GM21526 (cell line): ENCODE measurements at regions not wholly inside any gene's neighbourhood (a gene's known extent, or its start where the extent isn't known, plus 50 kb on each side); places are given as distances from the start of the nearest gene placed in this dataset.
"Not testable (repeated sequence)": the region's sequence is repeated elsewhere in the genome, so short reads cannot be mapped to it uniquely, and the experiment has no call there.

ENCODE experiments used
- ATAC-seq: cut with Tn5 transposase; IDR thresholded peaks from one replicate; pipeline ENCODE4 v1.9.1; 2021; ENCODE audit warnings: moderate library complexity; ENCODE audit not compliant: unreplicated experiment, low FRiP score

GRCh38 chr2:105510761-105511528 is 112.1 kb upstream of the FHL2 start:
- no peak for ATAC-seq

GRCh38 chr2:105509269-105510086 is 110.6 kb upstream of the FHL2 start:
- ATAC-seq = no peak

GRCh38 chr2:105506860-105507259 is 108.0 kb upstream of the FHL2 start:
- not testable (repeated sequence) for ATAC-seq

- ATAC-seq = no peak
Measured at GRCh38 chr2:105504459-105504858, 105.6 kb upstream of the FHL2 start.

GRCh38 chr2:105502625-105503334 is 103.9 kb upstream of the FHL2 start:
- ATAC-seq = no peak

- ATAC-seq = no peak
Measured at GRCh38 chr2:105498281-105498846, 99.5 kb upstream of the FHL2 start.

GRCh38 chr2:105497094-105497493 is 98.2 kb upstream of the FHL2 start:
- no peak for ATAC-seq

- no peak for ATAC-seq
Measured at GRCh38 chr2:105496271-105496670, 97.4 kb upstream of the FHL2 start.

- ATAC-seq = no peak
Measured at GRCh38 chr2:105494683-105495425, 96.0 kb upstream of the FHL2 start.

GRCh38 chr2:105490956-105491355 is 92.1 kb upstream of the FHL2 start:
- no peak for ATAC-seq

GRCh38 chr2:105490204-105490603 is 91.4 kb upstream of the FHL2 start:
- ATAC-seq = no peak

- no peak for ATAC-seq
Measured at GRCh38 chr2:105489168-105489878, 90.5 kb upstream of the FHL2 start.

- ATAC-seq = no peak
Measured at GRCh38 chr2:105488285-105488684, 89.4 kb upstream of the FHL2 start.

- ATAC-seq = no peak
Measured at GRCh38 chr2:105487142-105488069, 88.6 kb upstream of the FHL2 start.

- ATAC-seq = no peak
Measured at GRCh38 chr2:105486762-105487141, 87.9 kb upstream of the FHL2 start.

- ATAC-seq = no peak
Measured at GRCh38 chr2:105478670-105479069, 79.8 kb upstream of the FHL2 start.

- not testable (repeated sequence) for ATAC-seq
Measured at GRCh38 chr2:105477050-105477620, 78.3 kb upstream of the FHL2 start.

GRCh38 chr2:105473011-105473410 is 74.2 kb upstream of the FHL2 start:
- ATAC-seq = no peak
